Inflammatory macrophage treated with lipopolysaccharide for 1 hour (primary cell): ENCODE measurements at regions not wholly inside any gene's neighbourhood (a gene's known extent, or its start where the extent isn't known, plus 50 kb on each side); places are given as distances from the start of the nearest gene placed in this dataset.

ENCODE experiments used
- DNase-seq, 2 donors: peaks; one replicate each; pipeline ENCODE4 v3.0.0-alpha.2; 2020 to 2022

DNA sequence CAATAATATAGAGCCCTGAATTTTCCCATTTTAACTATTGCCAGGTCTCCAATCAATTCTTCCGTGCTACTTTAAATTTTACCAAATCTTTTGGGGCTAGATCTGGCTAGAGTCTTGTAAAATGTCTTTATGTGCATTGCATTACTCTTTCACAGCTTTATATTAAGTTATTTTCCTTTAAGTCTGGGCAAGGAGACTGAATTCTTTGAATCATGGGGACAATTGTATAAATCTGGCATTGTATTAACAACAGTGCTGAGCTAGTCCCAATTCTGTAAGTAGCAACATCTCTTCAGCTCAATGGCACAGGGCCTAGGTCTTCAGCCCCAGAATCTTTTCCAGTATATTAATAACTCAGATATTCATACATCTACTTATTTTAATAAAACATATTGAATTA is 1080.4 kb upstream of the INTU start:
- DNase-seq: no peak

GRCh38 chr4:126553248-126553647 is 1079.5 kb upstream of the INTU start:
- DNase-seq: no peak

DNA sequence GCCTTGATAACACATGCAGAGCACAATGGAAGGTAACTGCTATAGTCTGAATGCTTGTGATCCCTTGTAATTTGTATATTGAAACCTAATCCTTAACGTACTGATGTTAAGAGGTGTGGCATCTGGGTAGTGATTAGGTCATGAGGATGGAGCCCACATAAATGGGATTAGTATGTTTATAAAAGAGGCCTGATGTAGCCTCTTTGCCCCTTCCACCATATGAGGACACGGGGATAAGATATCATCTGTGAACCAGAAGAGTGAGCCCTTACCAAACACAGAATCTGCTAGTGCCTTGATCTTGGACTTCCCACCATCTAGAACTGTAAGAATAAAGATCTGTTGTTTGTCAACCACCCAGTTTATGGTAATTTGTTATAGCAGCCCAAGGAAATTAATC is 1074.2 kb upstream of the INTU start:
- DNase-seq: no peak

GRCh38 chr4:126559961-126560360 is 1072.8 kb upstream of the INTU start:
- no peak for DNase-seq

DNA sequence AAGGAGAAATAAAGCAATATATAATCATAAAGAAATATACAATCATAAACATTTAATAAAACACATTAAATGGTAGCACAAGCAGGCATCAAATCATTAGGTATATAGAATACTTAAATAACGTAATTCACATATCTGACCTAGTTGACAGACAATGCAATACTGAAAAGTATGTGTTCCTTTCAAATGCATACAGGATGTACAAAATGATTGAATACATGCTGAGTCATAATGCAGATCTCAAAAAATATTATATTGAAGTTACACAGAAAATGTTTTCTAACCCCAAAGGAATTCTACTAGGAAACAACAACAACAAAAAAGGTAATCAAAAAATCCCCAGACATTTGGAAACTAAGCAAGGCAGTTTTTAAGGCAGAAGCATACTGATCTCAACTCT is 1072.0 kb upstream of the INTU start:
- no peak for DNase-seq

DNA sequence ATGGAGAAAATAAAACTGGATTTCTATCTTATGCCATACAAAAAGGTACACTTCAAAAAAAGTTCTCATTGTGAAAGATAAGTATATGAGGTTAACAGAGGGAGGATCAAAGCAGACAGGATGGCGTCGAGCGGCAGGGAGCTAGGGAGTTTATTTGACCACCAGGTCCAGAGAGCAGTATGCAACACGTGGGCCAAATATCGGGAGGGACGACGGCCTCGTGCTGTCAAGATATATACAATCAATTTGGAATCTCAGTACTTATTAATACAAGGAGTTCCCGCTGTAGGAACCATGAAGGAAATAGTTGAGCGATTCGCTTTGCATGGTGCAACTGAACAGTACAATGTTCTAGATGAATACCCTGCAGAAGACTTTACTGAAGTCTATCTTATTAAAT is 1069.4 kb upstream of the INTU start:
- DNase-seq: no peak

DNA sequence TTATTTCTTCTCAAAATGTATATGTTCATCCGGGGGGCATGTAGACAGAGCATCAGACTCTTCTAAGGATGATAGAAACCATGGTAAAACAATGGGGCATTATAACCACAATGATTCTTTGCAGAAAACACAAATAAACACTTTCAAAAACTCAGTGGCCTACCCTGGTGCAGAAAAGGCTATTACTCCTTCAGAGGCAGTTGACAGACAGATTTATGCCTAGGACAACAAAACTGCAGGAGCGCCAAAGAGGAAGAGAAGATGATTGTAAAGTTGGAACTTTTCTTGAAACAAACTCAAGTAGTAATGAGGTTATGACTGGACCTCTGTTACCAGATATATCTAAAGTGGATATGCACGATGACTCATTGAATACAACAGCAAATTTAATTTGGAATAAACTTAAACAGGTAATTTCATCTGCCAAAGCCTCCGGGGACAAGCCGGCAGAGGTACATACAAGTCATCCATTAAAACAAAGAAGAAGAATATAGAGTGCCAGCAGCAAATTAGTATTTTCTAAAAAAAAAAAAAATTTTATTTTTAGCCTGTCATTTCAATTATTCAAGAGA is 1068.4 kb upstream of the INTU start:
- DNase-seq: no peak

DNA sequence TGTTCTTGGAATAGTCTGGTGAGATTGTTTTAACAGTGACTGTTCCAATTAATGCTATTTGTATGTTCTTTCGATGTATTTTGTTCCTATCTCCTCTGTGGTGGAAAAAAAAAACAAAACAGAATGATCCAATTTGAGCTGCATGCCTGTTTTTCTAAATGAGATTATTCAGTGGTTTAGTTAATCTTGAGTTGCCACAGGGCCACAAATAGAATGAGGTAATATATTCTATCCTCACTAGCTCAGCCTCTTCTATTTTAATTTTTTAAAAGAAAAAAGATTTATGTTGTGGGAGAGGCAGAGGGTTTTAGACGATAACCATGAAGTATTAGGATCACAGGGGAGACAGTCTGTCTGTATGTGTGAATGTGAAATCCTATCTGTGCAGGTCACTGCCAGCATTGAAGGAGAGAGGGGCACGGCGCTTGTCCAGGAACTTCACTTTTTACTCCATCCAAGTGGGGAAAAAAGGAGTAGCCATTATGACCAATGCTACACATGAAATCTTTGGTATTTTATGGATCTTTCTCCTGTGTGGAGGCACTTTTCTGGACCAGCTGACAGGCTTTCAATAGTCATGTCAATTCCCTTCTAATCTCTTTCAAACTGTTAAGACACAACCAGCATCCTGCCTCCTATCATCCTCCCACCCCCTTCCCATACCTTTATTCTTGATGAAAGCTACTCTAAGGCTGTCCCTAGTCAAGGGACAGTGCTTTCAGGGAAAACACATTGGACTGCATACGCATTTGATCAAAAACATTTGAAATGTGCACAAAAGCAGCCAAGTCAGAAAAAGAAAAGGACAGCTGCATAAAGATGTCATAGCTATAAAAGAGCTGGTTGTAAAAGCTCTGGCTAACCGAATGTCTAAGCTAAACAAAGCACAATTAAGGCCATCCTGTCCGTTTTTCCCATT is 1063.8 kb upstream of the INTU start:
- no peak for DNase-seq

- no peak for DNase-seq
Observed at GRCh38 chr4:126572264-126572663, 1060.5 kb upstream of the INTU start.

DNA sequence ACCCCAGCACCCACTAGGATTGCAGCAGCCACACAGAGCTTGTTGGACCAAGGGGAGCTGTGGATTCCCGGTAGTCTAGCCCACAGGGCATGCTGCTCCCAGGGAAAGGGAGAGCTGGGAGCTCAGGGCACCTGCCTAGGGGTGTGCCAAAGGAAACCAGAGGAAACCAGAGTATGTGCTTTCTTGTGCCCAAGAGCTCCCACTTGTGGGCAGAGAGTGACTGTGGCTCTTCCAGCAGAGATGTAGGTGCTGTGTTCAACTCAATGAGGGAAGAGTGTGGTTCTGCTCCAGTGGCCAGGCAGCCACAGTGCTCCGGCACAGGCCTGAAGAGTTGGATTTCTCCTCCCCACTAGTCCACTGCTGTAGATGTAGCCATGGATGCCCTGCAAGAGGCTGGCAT is 1050.0 kb upstream of the INTU start:
- no peak for DNase-seq

GRCh38 chr4:126583509-126583908 is 1049.2 kb upstream of the INTU start:
- no peak for DNase-seq

- DNase-seq: no peak
Observed at GRCh38 chr4:126591583-126591982, 1041.2 kb upstream of the INTU start.

- DNase-seq: no peak
Observed at GRCh38 chr4:126592088-126592487, 1040.7 kb upstream of the INTU start.

GRCh38 chr4:126593626-126594025 is 1039.1 kb upstream of the INTU start:
- no peak for DNase-seq

GRCh38 chr4:126595643-126596042 is 1037.1 kb upstream of the INTU start:
- DNase-seq: no peak

- DNase-seq: no peak
Observed at GRCh38 chr4:126599746-126600145, 1033.0 kb upstream of the INTU start.

GRCh38 chr4:126603210-126603609 is 1029.5 kb upstream of the INTU start:
- DNase-seq: no peak

GRCh38 chr4:126603825-126604224 is 1028.9 kb upstream of the INTU start:
- no peak for DNase-seq

GRCh38 chr4:126604268-126604867 is 1028.4 kb upstream of the INTU start:
- no peak for DNase-seq

- no peak for DNase-seq
Observed at GRCh38 chr4:126610933-126611332, 1021.8 kb upstream of the INTU start.

- no peak for DNase-seq
Observed at GRCh38 chr4:126611900-126612299, 1020.9 kb upstream of the INTU start.

DNA sequence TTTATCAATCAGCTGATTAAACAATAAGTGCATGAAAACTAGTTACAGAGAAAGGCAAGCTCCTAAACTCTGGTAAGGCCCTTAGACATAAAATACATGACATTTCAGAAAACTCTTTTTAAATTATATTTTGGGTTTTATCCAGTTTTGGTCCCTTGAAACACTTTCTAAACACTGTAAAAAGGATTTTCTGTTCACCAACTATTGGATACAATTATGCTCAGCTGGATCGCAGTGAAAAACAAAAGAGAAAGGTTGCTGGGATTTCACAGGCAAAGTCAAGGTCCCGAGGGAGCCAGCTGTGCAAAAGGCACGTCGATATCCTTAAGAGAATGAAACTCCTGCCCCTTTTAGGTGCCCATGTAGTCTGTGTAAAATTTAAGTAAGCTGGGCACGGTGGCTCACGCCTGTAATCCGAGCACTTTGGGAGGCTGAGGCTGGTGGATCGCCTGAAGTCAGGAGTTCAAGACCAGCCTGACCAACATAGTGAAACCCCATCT is 1018.4 kb upstream of the INTU start:
- no peak for DNase-seq

GRCh38 chr4:126616795-126617194 is 1016.0 kb upstream of the INTU start:
- no peak for DNase-seq

DNA sequence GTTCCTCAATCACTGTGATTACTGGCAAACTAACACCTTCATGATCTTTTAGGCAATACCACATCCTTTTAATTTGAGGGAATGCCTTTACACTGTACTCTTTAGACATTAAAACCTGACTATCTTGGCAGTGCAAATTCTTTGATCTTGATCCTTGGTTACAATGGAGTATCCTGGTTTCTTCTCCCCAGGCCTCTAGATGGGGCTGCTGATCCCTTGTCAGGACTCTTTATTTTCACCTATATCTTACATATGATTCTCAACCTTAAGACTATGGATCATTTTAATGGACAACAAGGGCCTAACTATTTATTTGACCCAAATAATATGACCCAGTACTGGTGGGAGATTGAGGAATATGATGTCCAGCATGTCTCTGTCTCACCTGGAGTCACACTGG is 1005.5 kb upstream of the INTU start:
- DNase-seq: no peak
